Raji (cell line): ENCODE measurements at regions not wholly inside any gene's neighbourhood (a gene's known extent, or its start where the extent isn't known, plus 50 kb on each side); places are given as distances from the start of the nearest gene placed in this dataset.

Experiments used
- POLR2A ChIP-seq: IDR thresholded peaks from 2 replicates; pipeline ENCODE4 v1.6.1; 2011; ENCODE audit warnings: low read depth, low read length, control low read depth; ENCODE audit not compliant: insufficient read depth

DNA sequence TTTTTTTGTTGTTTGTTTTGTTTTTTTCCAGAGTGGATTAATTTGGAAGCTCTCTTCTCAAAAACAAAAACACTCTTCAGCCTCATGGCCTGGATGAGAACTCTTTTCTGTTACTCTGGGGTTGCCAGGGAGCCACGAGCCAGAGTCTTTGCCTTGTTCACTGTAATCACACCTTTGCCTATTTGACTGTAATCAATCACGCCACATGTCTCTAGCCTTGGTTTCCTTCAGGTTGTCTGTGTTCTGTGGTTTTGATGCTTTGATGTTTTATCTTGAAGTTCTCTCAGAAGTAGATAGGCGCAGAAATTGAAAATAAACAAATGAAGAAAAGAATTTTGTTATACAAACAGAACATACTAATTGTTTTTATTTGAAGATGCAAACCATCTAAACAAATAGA is 62.3 kb upstream of the IGF1R start:
- no peak for TF ChIP-seq POLR2A

DNA sequence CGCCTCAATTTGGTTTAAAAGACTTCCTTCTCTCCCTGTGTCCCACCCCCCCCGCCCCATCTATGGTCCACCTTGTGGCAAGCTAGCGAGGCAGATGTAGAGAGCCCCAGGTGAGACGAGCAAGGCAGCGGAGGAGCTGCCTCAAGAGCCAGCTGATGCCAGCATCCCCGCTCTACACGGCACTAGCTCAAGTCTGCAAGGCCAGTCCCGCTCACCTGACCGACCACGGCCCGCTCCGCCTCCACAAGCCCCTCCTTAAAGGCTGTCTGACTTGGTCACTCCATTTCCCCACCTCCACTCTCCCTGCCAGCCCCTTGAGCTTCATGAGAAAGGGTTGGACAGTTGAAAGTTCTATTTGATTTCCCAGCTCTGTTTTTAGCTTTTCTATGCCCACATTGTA is 56.2 kb upstream of the IGF1R start:
- TF ChIP-seq POLR2A, result no peak

DNA sequence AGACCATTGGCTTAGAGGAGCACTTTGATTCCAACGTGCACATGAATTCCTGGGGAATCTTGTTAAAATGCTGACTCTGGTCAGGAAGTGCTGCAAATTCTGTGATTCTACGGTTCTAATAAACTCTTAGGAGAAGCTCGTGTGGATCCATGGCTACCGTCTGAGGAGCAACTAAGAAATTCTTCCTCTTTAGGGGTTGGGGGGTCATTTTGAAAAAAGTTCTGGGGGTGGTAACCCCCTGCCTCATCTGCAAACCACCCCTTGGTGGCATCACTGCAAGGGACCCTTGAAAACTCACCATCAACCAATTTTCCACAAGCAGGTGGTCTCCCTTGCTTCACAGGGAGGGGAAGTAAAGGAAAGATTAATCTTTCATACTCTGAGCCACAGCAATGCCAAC is 52.2 kb upstream of the IGF1R start:
- no peak for TF ChIP-seq POLR2A

DNA sequence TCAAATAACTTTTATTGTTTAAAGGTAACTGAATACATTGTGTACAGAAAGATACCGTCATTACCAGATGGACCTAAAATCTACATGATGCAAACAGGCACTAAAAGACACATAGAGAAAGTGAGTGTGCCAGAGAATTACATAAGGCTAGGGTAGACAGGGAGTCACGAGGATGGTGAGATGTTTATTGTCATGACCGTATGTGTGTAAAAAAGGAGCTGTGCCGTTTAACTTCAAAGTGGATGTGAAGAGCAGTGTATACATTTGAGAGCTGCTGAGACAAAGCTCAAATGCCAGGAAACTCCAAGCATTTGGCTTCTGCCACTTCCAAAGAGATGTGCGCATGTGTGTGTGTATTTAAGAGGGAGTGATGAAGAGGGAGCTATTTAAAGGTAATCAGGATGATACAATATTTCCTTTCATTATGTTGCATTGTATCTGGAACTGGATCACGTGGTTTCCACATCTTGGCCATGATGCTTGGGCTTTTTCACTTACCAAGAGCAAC is 51.4 kb upstream of the IGF1R start:
- no peak for TF ChIP-seq POLR2A

DNA sequence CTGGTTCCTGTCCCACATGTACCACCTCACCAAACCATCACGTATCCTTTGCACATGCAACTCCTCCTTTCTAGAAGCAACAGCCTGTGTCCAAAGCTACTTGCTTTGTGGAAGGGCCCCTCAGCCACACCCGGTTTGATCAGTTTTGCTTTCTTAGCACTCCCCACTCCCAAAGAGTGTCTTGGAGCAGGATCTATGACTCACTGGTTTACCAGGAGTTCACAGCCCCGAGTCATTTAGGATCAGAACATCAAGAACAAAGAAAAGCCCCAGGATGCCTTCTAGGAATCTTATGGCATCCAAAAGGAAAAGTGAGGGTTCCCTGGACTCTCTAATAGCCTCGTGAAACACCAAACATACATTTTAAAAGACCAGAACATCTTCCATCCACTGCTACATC is 50.7 kb upstream of the IGF1R start:
- TF ChIP-seq POLR2A, result no peak
